Neural cell (in vitro differentiated cells): ENCODE measurements at regions not wholly inside any gene's neighbourhood (a gene's known extent, or its start where the extent isn't known, plus 50 kb on each side); places are given as distances from the start of the nearest gene placed in this dataset.

Experiments
- H2AFZ ChIP-seq: fragments of 200-600, 300-800 bp; sonication (generic), shearing (Covaris generic); 2 replicates; pipeline ENCODE4 v1.6.0; 2014; ENCODE audit warnings: low read depth, mild to moderate bottlenecking, antibody characterized with exemption, low read length, moderate library complexity
- H3F3A ChIP-seq: fragments of 200-600 bp; shearing (Covaris generic); 2 replicates; pipeline ENCODE4 v1.6.1; 2016; ENCODE audit warnings: mild to moderate bottlenecking, moderate library complexity, mixed read lengths, antibody characterized with exemption, low read length; ENCODE audit not compliant: insufficient read depth, poor library complexity, severe bottlenecking
- H3K27ac ChIP-seq: fragments of 200-600, 300-800 bp; sonication (generic), shearing (Covaris generic); 2 replicates; pipeline ENCODE4 v1.5.1; 2014; ENCODE audit warnings: mild to moderate bottlenecking, low read length, moderate library complexity
- H3K27me3 ChIP-seq: fragments of 300-800, 200-600 bp; sonication (generic), shearing (Covaris generic); 2 replicates; pipeline ENCODE4 v1.6.0; 2014; ENCODE audit warnings: mild to moderate bottlenecking, low read depth, low read length, moderate library complexity; ENCODE audit not compliant: insufficient read depth
- H3K36me3 ChIP-seq: fragments of 300-800, 200-600 bp; sonication (generic), shearing (Covaris generic); 2 replicates; pipeline ENCODE4 v1.5.1; 2014; ENCODE audit warnings: mild to moderate bottlenecking, antibody characterized with exemption, low read length, moderate library complexity; ENCODE audit not compliant: insufficient read depth
- H3K4me2 ChIP-seq: fragments of 300-800, 200-600 bp; sonication (generic), shearing (Covaris generic); 2 replicates; pipeline ENCODE4 v1.6.0; 2014; ENCODE audit warnings: mild to moderate bottlenecking, low read length
- H3K4me3 ChIP-seq: fragments of 300-800, 200-600 bp; sonication (generic), shearing (Covaris generic); 2 replicates; pipeline ENCODE4 v1.5.1; 2014; ENCODE audit warnings: mild to moderate bottlenecking, low read length, moderate library complexity
- H3K79me2 ChIP-seq: fragments of 200-600 bp; shearing (Covaris generic); replicated peaks from 2 replicates; pipeline ENCODE4 v1.6.0; 2014; ENCODE audit warnings: mild to moderate bottlenecking, low read length, moderate library complexity; ENCODE audit not compliant: insufficient read depth
- H3K9ac ChIP-seq: fragments of 300-800, 200-600 bp; sonication (generic), shearing (Covaris generic); 2 replicates; pipeline ENCODE4 v1.6.1; 2016; ENCODE audit warnings: mild to moderate bottlenecking, low read length, mixed read lengths
- H3K9me2 ChIP-seq: fragments of 200-600 bp; shearing (Covaris generic); 2 replicates; pipeline ENCODE4 v1.6.1; 2016; ENCODE audit warnings: mild to moderate bottlenecking, low read length, mixed read lengths; ENCODE audit not compliant: insufficient read depth
- H3K9me3 ChIP-seq: fragments of 200-600, 300-800 bp; sonication (generic), shearing (Covaris generic); 2 replicates; pipeline ENCODE4 v1.6.1; 2016; ENCODE audit warnings: mild to moderate bottlenecking, mixed run types, low read length, moderate library complexity, mixed read lengths
- H4K20me1 ChIP-seq: fragments of 200-600 bp; shearing (Covaris generic); 2 replicates; pipeline ENCODE4 v1.6.1; 2016; ENCODE audit warnings: mild to moderate bottlenecking, mixed run types; ENCODE audit not compliant: insufficient read depth
- EP300 ChIP-seq: fragments of 450-650 bp; conservative IDR thresholded peaks from 2 replicates; pipeline ENCODE4 v1.6.1; 2014; ENCODE audit warnings: antibody characterized with exemption, mild to moderate bottlenecking, moderate library complexity; ENCODE audit not compliant: poor library complexity, severe bottlenecking
- EZH2 ChIP-seq: fragments of 200-600, 300-800 bp; shearing (Covaris generic), sonication (generic); IDR thresholded peaks from 2 replicates; pipeline ENCODE4 v1.6.1; 2014; ENCODE audit warnings: antibody characterized with exemption, low read length, borderline replicate concordance, mild to moderate bottlenecking; ENCODE audit not compliant: insufficient read depth, poor library complexity, severe bottlenecking
- MXI1 ChIP-seq: fragments of 450-650 bp; conservative IDR thresholded peaks from 2 replicates; pipeline ENCODE4 v1.6.1; 2014; ENCODE audit warnings: antibody characterized with exemption, mild to moderate bottlenecking; ENCODE audit not compliant: poor library complexity, severe bottlenecking
- POLR2AphosphoS5 ChIP-seq: IDR thresholded peaks from 2 replicates; pipeline ENCODE4 v1.6.1; 2012
- RAD21 ChIP-seq: fragments of 450-650 bp; conservative IDR thresholded peaks from 2 replicates; pipeline ENCODE4 v1.6.1; 2014; ENCODE audit warnings: antibody characterized with exemption, mild to moderate bottlenecking, moderate library complexity
- SMC3 ChIP-seq: fragments of 450-650 bp; conservative IDR thresholded peaks from 2 replicates; pipeline ENCODE4 v1.6.1; 2014; ENCODE audit warnings: antibody characterized with exemption, mild to moderate bottlenecking, moderate library complexity; ENCODE audit not compliant: poor library complexity
- TAF1 ChIP-seq: IDR thresholded peaks from 2 replicates; pipeline ENCODE4 v1.6.1; 2012; ENCODE audit warnings: low read depth
- TF ChIP-seq, protein P1 (sequence below): fragments of 450-650 bp; IDR thresholded peaks from 2 replicates; pipeline ENCODE4 v1.5.1; 2014; ENCODE audit warnings: antibody characterized with exemption, mild to moderate bottlenecking, moderate library complexity; ENCODE audit not compliant: poor library complexity, severe bottlenecking
- TF ChIP-seq, protein P2 (sequence below): IDR thresholded peaks from 2 replicates; pipeline ENCODE4 v1.6.1; 2012; ENCODE audit warnings: borderline replicate concordance

- Histone ChIP-seq H3K36me3 (no peaks in the 10 kb centered on the region), H3K4me2 (no peak overlapping the region), H3K9me2 (no peaks in the 10 kb centered on the region), H3F3A (no peaks in the 10 kb centered on the region), H4K20me1 (no peaks in the 10 kb centered on the region), H3K27ac (no peak overlapping the region), H3K9me3 (no peaks in the 10 kb centered on the region), H3K9ac (no peak overlapping the region), H3K4me3 (no peak overlapping the region), H3K79me2 (no peaks in the 10 kb centered on the region), H3K27me3 (no peaks in the 10 kb centered on the region), H2AFZ (no peak overlapping the region)
- TF ChIP-seq EZH2, result no peak
- no peak for TF ChIP-seq TAF1
These were observed 118.1 kb upstream of the PRDM1 start for GRCh38 chr6:105967917-105968602.

DNA sequence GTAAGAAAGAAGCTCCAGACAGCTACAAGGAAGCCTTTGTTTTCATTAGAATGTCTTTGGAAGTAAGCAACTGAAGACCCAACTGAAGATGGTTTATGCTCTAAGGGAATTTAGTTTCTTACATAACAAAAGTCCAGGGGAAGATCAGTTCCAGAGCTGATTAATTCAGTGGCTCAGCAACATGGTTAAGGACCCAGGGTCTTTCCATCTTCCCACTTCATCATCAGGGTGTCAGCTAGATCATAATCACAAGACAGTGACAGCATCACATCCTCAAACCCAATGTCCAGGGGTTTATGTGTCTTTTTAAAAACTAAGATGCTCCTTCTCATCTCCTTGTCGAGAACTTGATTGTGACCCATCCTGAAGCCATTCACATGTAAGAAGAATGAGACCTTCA lies 119.7 kb upstream of the PRDM1 start:
- no peak overlapping the region for H3K9ac ChIP-seq
- H3K27ac ChIP-seq, result no peak overlapping the region
- H3K9me2 ChIP-seq, result no peaks in the 10 kb centered on the region
- H2AFZ ChIP-seq, result no peak overlapping the region
- no peaks in the 10 kb centered on the region for H3F3A ChIP-seq
- no peaks in the 10 kb centered on the region for H3K27me3 ChIP-seq
- no peak for TF ChIP-seq EZH2
- TF ChIP-seq, protein P1, sequence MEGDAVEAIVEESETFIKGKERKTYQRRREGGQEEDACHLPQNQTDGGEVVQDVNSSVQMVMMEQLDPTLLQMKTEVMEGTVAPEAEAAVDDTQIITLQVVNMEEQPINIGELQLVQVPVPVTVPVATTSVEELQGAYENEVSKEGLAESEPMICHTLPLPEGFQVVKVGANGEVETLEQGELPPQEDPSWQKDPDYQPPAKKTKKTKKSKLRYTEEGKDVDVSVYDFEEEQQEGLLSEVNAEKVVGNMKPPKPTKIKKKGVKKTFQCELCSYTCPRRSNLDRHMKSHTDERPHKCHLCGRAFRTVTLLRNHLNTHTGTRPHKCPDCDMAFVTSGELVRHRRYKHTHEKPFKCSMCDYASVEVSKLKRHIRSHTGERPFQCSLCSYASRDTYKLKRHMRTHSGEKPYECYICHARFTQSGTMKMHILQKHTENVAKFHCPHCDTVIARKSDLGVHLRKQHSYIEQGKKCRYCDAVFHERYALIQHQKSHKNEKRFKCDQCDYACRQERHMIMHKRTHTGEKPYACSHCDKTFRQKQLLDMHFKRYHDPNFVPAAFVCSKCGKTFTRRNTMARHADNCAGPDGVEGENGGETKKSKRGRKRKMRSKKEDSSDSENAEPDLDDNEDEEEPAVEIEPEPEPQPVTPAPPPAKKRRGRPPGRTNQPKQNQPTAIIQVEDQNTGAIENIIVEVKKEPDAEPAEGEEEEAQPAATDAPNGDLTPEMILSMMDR, result no peak
- no peak for TF ChIP-seq TAF1
- TF ChIP-seq EP300, result no peak
- TF ChIP-seq, protein P2, sequence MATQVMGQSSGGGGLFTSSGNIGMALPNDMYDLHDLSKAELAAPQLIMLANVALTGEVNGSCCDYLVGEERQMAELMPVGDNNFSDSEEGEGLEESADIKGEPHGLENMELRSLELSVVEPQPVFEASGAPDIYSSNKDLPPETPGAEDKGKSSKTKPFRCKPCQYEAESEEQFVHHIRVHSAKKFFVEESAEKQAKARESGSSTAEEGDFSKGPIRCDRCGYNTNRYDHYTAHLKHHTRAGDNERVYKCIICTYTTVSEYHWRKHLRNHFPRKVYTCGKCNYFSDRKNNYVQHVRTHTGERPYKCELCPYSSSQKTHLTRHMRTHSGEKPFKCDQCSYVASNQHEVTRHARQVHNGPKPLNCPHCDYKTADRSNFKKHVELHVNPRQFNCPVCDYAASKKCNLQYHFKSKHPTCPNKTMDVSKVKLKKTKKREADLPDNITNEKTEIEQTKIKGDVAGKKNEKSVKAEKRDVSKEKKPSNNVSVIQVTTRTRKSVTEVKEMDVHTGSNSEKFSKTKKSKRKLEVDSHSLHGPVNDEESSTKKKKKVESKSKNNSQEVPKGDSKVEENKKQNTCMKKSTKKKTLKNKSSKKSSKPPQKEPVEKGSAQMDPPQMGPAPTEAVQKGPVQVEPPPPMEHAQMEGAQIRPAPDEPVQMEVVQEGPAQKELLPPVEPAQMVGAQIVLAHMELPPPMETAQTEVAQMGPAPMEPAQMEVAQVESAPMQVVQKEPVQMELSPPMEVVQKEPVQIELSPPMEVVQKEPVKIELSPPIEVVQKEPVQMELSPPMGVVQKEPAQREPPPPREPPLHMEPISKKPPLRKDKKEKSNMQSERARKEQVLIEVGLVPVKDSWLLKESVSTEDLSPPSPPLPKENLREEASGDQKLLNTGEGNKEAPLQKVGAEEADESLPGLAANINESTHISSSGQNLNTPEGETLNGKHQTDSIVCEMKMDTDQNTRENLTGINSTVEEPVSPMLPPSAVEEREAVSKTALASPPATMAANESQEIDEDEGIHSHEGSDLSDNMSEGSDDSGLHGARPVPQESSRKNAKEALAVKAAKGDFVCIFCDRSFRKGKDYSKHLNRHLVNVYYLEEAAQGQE, result no peak
- no peak for TF ChIP-seq SMC3
- no peak for TF ChIP-seq MXI1
- no peak for TF ChIP-seq RAD21
- TF ChIP-seq POLR2AphosphoS5, result no peak
- no peaks in the 10 kb centered on the region for H4K20me1 ChIP-seq
- H3K36me3 ChIP-seq, result no peaks in the 10 kb centered on the region
- no peaks in the 10 kb centered on the region for H3K79me2 ChIP-seq
- H3K9me3 ChIP-seq, result no peaks in the 10 kb centered on the region
- H3K4me2 ChIP-seq, result no peak overlapping the region
- H3K4me3 ChIP-seq, result no peak overlapping the region
